DMS153 treated with DMSO at 0.1 percent for 48 hours (cell line): ENCODE measurements at regions not wholly inside any gene's neighbourhood (a gene's known extent, or its start where the extent isn't known, plus 50 kb on each side); places are given as distances from the start of the nearest gene placed in this dataset.

Source experiments
- DNase-seq: peaks from one replicate; lab custom pipeline; 2025; ENCODE audit not compliant: unreplicated experiment; lab: John Stamatoyannopoulos, UW

DNA sequence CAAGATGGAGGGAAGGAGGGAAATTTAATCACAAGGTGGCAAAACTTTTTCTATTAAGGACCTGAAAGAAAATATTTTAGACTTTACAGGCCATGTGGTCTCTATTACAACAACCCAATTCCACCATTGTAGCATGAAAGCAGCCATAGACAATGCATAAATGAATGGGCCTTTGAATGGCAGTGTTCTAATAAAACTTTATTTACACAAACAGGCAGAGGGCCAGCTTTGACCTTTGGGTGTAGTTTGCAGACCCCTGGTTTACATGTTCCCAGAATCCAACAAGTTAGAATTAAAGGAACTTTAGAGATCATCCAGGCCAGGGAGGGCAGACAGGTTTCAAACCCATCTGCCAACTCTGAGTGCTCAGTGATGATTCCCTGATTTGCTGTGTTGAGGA lies 95.2 kb downstream of the BANF2 start:
- no peak for DNase-seq

- no peak for DNase-seq
These were observed 94.6 kb downstream of the BANF2 start for GRCh38 chr20:17794400-17794799.

DNA sequence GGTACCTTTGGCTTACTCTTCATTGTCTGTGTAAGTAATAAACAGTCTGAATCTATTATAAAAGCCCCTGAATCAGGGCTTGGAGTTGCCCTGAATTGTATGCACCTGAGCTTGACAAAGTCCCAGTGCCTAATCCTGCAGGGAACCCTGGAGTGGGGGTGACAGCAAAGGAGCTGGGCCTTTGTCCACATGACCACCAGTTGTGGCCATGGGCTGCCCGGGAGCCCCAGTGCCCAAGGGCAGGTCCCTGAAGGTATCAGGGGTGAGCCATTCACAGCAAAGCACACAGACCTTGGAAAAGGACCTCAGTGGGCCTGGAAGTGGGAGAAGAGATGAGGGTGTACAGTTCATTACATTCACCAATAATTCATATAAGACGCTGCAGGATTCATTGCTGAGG lies 94.2 kb downstream of the BANF2 start:
- no peak for DNase-seq

- DNase-seq: no peak
These were observed 90.5 kb downstream of the BANF2 start for GRCh38 chr20:17790296-17790695.

GRCh38 chr20:17787816-17788215 lies 88.0 kb downstream of the BANF2 start:
- no peak for DNase-seq

- DNase-seq: no peak
These were observed 86.5 kb downstream of the BANF2 start for GRCh38 chr20:17786221-17786718.
